Inflammatory macrophage treated with lipopolysaccharide for 1 hour (primary cell): ENCODE measurements at regions not wholly inside any gene's neighbourhood (a gene's known extent, or its start where the extent isn't known, plus 50 kb on each side); places are given as distances from the start of the nearest gene placed in this dataset.
"Not testable (repeated sequence)": the region's sequence is repeated elsewhere in the genome, so short reads cannot be mapped to it uniquely, and the experiment has no call there.

ENCODE experiments used
- DNase-seq, 2 donors: peaks; one replicate each; pipeline ENCODE4 v3.0.0-alpha.2; 2020 to 2022

- DNase-seq, result not testable (repeated sequence)
Observed at GRCh38 chr9:31326883-31327282, 1057.6 kb upstream of the ACO1 start.

- DNase-seq, result no peak
Observed at GRCh38 chr9:31334837-31335528, 1049.5 kb upstream of the ACO1 start.

- DNase-seq, result no peak
Observed at GRCh38 chr9:31335529-31336234, 1048.8 kb upstream of the ACO1 start.

GRCh38 chr9:31336386-31336785 lies 1048.1 kb upstream of the ACO1 start:
- DNase-seq, result no peak

- DNase-seq, result no peak
Observed at GRCh38 chr9:31336841-31337240, 1047.6 kb upstream of the ACO1 start.

- DNase-seq, result peak; percentile 56 to 65
Observed at GRCh38 chr9:31347082-31347617, 1037.3 kb upstream of the ACO1 start.

- no peak for DNase-seq
Observed at GRCh38 chr9:31355159-31355882, 1029.1 kb upstream of the ACO1 start.

- DNase-seq, result no peak
Observed at GRCh38 chr9:31355965-31356364, 1028.5 kb upstream of the ACO1 start.

GRCh38 chr9:31359071-31359470 lies 1025.4 kb upstream of the ACO1 start:
- DNase-seq, result no peak

GRCh38 chr9:31364171-31364570 lies 1020.3 kb upstream of the ACO1 start:
- no peak for DNase-seq

GRCh38 chr9:31372799-31373587 lies 1011.5 kb upstream of the ACO1 start:
- DNase-seq, result no peak

- no peak for DNase-seq
Observed at GRCh38 chr9:31377358-31377757, 1007.1 kb upstream of the ACO1 start.

GRCh38 chr9:31388660-31389059 lies 995.8 kb upstream of the ACO1 start:
- no peak for DNase-seq

- no peak for DNase-seq
Observed at GRCh38 chr9:31389075-31389474, 995.4 kb upstream of the ACO1 start.

GRCh38 chr9:31390403-31391025 lies 993.9 kb upstream of the ACO1 start:
- no peak for DNase-seq

- no peak for DNase-seq
Observed at GRCh38 chr9:31393240-31393639, 991.2 kb upstream of the ACO1 start.

- DNase-seq, result no peak
Observed at GRCh38 chr9:31394015-31394473, 990.4 kb upstream of the ACO1 start.

- no peak for DNase-seq
Observed at GRCh38 chr9:31412081-31412480, 972.4 kb upstream of the ACO1 start.

- DNase-seq, result no peak
Observed at GRCh38 chr9:31415164-31415563, 969.3 kb upstream of the ACO1 start.

GRCh38 chr9:31418419-31418818 lies 966.0 kb upstream of the ACO1 start:
- no peak for DNase-seq

- not testable (repeated sequence) for DNase-seq
Observed at GRCh38 chr9:31443630-31444457, 940.6 kb upstream of the ACO1 start.
